GM10266 (cell line): ENCODE measurements at regions not wholly inside any gene's neighbourhood (a gene's known extent, or its start where the extent isn't known, plus 50 kb on each side); places are given as distances from the start of the nearest gene placed in this dataset.
A peak's percentile ranks its signal among the peaks of the same experiment; 100 is the strongest.

ENCODE experiments used
- DNase-seq: peaks from one replicate; pipeline ENCODE4 v3.0.0; 2012; ENCODE audit errors: extremely low spot score
- CTCF ChIP-seq: IDR thresholded peaks from 2 replicates; pipeline ENCODE4 v1.5.1; 2012; ENCODE audit warnings: mild to moderate bottlenecking, low read depth; ENCODE audit not compliant: control insufficient read depth, insufficient read depth; ENCODE audit errors: missing control alignments

- TF ChIP-seq CTCF, result no peak
- DNase-seq, result no peak
Measured at GRCh38 chr12:24020397-24021163, 71.1 kb upstream of the SOX5 start.

GRCh38 chr12:24015833-24016160, 66.3 kb upstream of the SOX5 start:
- DNase-seq, result no peak
- TF ChIP-seq CTCF, result no peak

GRCh38 chr12:24014915-24015832, 65.7 kb upstream of the SOX5 start:
- no peak for DNase-seq
- TF ChIP-seq CTCF, result no peak

- no peak for TF ChIP-seq CTCF
- no peak for DNase-seq
Measured at GRCh38 chr12:24014240-24014639, 64.8 kb upstream of the SOX5 start.

GRCh38 chr12:24012528-24012927, 63.1 kb upstream of the SOX5 start:
- no peak for DNase-seq
- peak; percentile 4 for TF ChIP-seq CTCF

- DNase-seq, result no peak
- TF ChIP-seq CTCF, result no peak
Measured at GRCh38 chr12:24011927-24012507, 62.5 kb upstream of the SOX5 start.
